Mesenteric fat pad (tissue), 1 donor: ENCODE measurements at regions not wholly inside any gene's neighbourhood (a gene's known extent, or its start where the extent isn't known, plus 50 kb on each side); places are given as distances from the start of the nearest gene placed in this dataset.
"Not testable (repeated sequence)": the region's sequence is repeated elsewhere in the genome, so short reads cannot be mapped to it uniquely, and the experiment has no call there.

Experiments
- DNase-seq: peaks from one replicate; pipeline ENCODE4 v3.0.0-alpha.2; 2020; ENCODE audit warnings: low spot score
- donor health status: DM: yes; HTN: yes; CAD: no.

- no peak for DNase-seq
Observed at GRCh38 chr2:143881246-143881645, 638.7 kb downstream of the ZEB2 start.

- DNase-seq: no peak
Observed at GRCh38 chr2:143877876-143878530, 641.9 kb downstream of the ZEB2 start.

- DNase-seq: no peak
Observed at GRCh38 chr2:143877056-143877455, 642.9 kb downstream of the ZEB2 start.

GRCh38 chr2:143875295-143876233 is 644.4 kb downstream of the ZEB2 start:
- no peak for DNase-seq

- no peak for DNase-seq
Observed at GRCh38 chr2:143873886-143874285, 646.0 kb downstream of the ZEB2 start.

- no peak for DNase-seq
Observed at GRCh38 chr2:143870696-143871095, 649.2 kb downstream of the ZEB2 start.

- DNase-seq: no peak
Observed at GRCh38 chr2:143856978-143857377, 662.9 kb downstream of the ZEB2 start.

GRCh38 chr2:143852759-143853158 is 667.2 kb downstream of the ZEB2 start:
- DNase-seq: no peak

- no peak for DNase-seq
Observed at GRCh38 chr2:143850084-143850483, 669.8 kb downstream of the ZEB2 start.

GRCh38 chr2:143847257-143847656 is 672.7 kb downstream of the ZEB2 start:
- DNase-seq: no peak

GRCh38 chr2:143844986-143845385 is 674.9 kb downstream of the ZEB2 start:
- DNase-seq: no peak

- DNase-seq: no peak
Observed at GRCh38 chr2:143843686-143844085, 676.2 kb downstream of the ZEB2 start.

- DNase-seq: no peak
Observed at GRCh38 chr2:143842836-143843235, 677.1 kb downstream of the ZEB2 start.

GRCh38 chr2:143841935-143842334 is 678.0 kb downstream of the ZEB2 start:
- DNase-seq: no peak

- DNase-seq: no peak
Observed at GRCh38 chr2:143840601-143841000, 679.3 kb downstream of the ZEB2 start.

GRCh38 chr2:143840194-143840593 is 679.7 kb downstream of the ZEB2 start:
- no peak for DNase-seq

- no peak for DNase-seq
Observed at GRCh38 chr2:143839456-143839855, 680.5 kb downstream of the ZEB2 start.

GRCh38 chr2:143837055-143837454 is 682.9 kb downstream of the ZEB2 start:
- DNase-seq: not testable (repeated sequence)

- DNase-seq: no peak
Observed at GRCh38 chr2:143835481-143835880, 684.4 kb downstream of the ZEB2 start.

- DNase-seq: no peak
Observed at GRCh38 chr2:143833015-143833660, 686.8 kb downstream of the ZEB2 start.

- DNase-seq: no peak
Observed at GRCh38 chr2:143830476-143830875, 689.4 kb downstream of the ZEB2 start.
